ENCODE measurements at regions not wholly inside any gene's neighbourhood (a gene's known extent, or its start where the extent isn't known, plus 50 kb on each side); places are given as distances from the start of the nearest gene placed in this dataset.

GRCh38 chr2:16279201-16279570, 338.8 kb downstream of the MYCN start:
- Histone ChIP-seq H3K36me3 (ENCODE audit: insufficient read depth, low read length) (no peaks in the 10 kb centered on the region), H3K4me1 (ENCODE audit: insufficient read depth, low read length) (no peaks in the 10 kb centered on the region), H3K9me3 (ENCODE audit: insufficient read depth, low read depth, low read length) (no peaks in the 10 kb centered on the region), H3K9ac (ENCODE audit: low read depth, low read length) (no peak overlapping the region), H3K27me3 (ENCODE audit: insufficient read depth, low read length) (no peaks in the 10 kb centered on the region), H3K27ac (ENCODE audit: low read depth, low read length) (no peak overlapping the region), H3K4me3 (ENCODE audit: low read length) (no peak overlapping the region)
- 93% methylated on average over 4 of the region's 4 CpGs for WGBS

- no peak overlapping the region for H3K4me3 ChIP-seq (ENCODE audit: low read length)
- no peak overlapping the region for H3K27ac ChIP-seq (ENCODE audit: low read depth, low read length)
- H3K9me3 ChIP-seq (ENCODE audit: insufficient read depth, low read depth, low read length) = no peaks in the 10 kb centered on the region
- 97% methylated on average over 7 of the region's 8 CpGs for WGBS
- no peaks in the 10 kb centered on the region for H3K27me3 ChIP-seq (ENCODE audit: insufficient read depth, low read length)
- no peaks in the 10 kb centered on the region for H3K4me1 ChIP-seq (ENCODE audit: insufficient read depth, low read length)
- H3K9ac ChIP-seq (ENCODE audit: low read depth, low read length) = no peak overlapping the region
- no peaks in the 10 kb centered on the region for H3K36me3 ChIP-seq (ENCODE audit: insufficient read depth, low read length)
Observed at GRCh38 chr2:16278421-16279200, 338.3 kb downstream of the MYCN start.

- Histone ChIP-seq H3K36me3 (ENCODE audit: insufficient read depth, low read length) (no peaks in the 10 kb centered on the region), H3K4me1 (ENCODE audit: insufficient read depth, low read length) (peaks cover 4% of the 10 kb centered on the region; the same call in 1 of the 2 replicates), H3K9me3 (ENCODE audit: insufficient read depth, low read depth, low read length) (no peaks in the 10 kb centered on the region), H3K27ac (ENCODE audit: low read depth, low read length) (no peak overlapping the region), H3K4me3 (ENCODE audit: low read length) (no peak overlapping the region), H3K27me3 (ENCODE audit: insufficient read depth, low read length) (no peaks in the 10 kb centered on the region), H3K9ac (ENCODE audit: low read depth, low read length) (no peak overlapping the region)
- WGBS = 89% methylated on average over 2 of the region's 2 CpGs
Observed at GRCh38 chr2:16277117-16277516, 336.8 kb downstream of the MYCN start.

- 95% methylated on average over 4 of the region's 4 CpGs for WGBS
- Histone ChIP-seq H3K9me3 (ENCODE audit: insufficient read depth, low read depth, low read length) (no peaks in the 10 kb centered on the region), H3K9ac (ENCODE audit: low read depth, low read length) (no peak overlapping the region), H3K27me3 (ENCODE audit: insufficient read depth, low read length) (no peaks in the 10 kb centered on the region), H3K4me3 (ENCODE audit: low read length) (no peak overlapping the region), H3K36me3 (ENCODE audit: insufficient read depth, low read length) (no peaks in the 10 kb centered on the region), H3K27ac (ENCODE audit: low read depth, low read length) (no peak overlapping the region), H3K4me1 (ENCODE audit: insufficient read depth, low read length) (peaks cover 4% of the 10 kb centered on the region; the same call in 1 of the 2 replicates)
Observed at GRCh38 chr2:16275661-16276060, 335.3 kb downstream of the MYCN start.

GRCh38 chr2:16275131-16275530, 334.8 kb downstream of the MYCN start:
- Histone ChIP-seq H3K36me3 (ENCODE audit: insufficient read depth, low read length) (no peaks in the 10 kb centered on the region), H3K9ac (ENCODE audit: low read depth, low read length) (no peak overlapping the region), H3K4me3 (ENCODE audit: low read length) (no peak overlapping the region), H3K9me3 (ENCODE audit: insufficient read depth, low read depth, low read length) (no peaks in the 10 kb centered on the region), H3K27ac (ENCODE audit: low read depth, low read length) (no peak overlapping the region), H3K4me1 (ENCODE audit: insufficient read depth, low read length) (peaks cover 4% of the 10 kb centered on the region; the same call in 1 of the 2 replicates), H3K27me3 (ENCODE audit: insufficient read depth, low read length) (no peaks in the 10 kb centered on the region)
- 89% methylated on average over 4 of the region's 4 CpGs for WGBS

- H3K4me3 ChIP-seq (ENCODE audit: low read length) = no peak overlapping the region
- H3K27me3 ChIP-seq (ENCODE audit: insufficient read depth, low read length) = no peaks in the 10 kb centered on the region
- H3K27ac ChIP-seq (ENCODE audit: low read depth, low read length) = no peak overlapping the region
- H3K36me3 ChIP-seq (ENCODE audit: insufficient read depth, low read length) = no peaks in the 10 kb centered on the region
- H3K9me3 ChIP-seq (ENCODE audit: insufficient read depth, low read depth, low read length) = no peaks in the 10 kb centered on the region
- no peak overlapping the region for H3K9ac ChIP-seq (ENCODE audit: low read depth, low read length)
- peaks cover 4% of the 10 kb centered on the region; the same call in 1 of the 2 replicates for H3K4me1 ChIP-seq (ENCODE audit: insufficient read depth, low read length)
Observed at GRCh38 chr2:16273111-16273510, 332.8 kb downstream of the MYCN start.

- no peak overlapping the region for H3K27ac ChIP-seq (ENCODE audit: low read depth, low read length)
- no peak overlapping the region for H3K9ac ChIP-seq (ENCODE audit: low read depth, low read length)
- no peaks in the 10 kb centered on the region for H3K36me3 ChIP-seq (ENCODE audit: insufficient read depth, low read length)
- WGBS = 94% methylated on average over 10 of the region's 10 CpGs
- no peaks in the 10 kb centered on the region for H3K27me3 ChIP-seq (ENCODE audit: insufficient read depth, low read length)
- no peaks in the 10 kb centered on the region for H3K9me3 ChIP-seq (ENCODE audit: insufficient read depth, low read depth, low read length)
- no peak overlapping the region for H3K4me3 ChIP-seq (ENCODE audit: low read length)
- peaks cover 4% of the 10 kb centered on the region; the same call in 1 of the 2 replicates for H3K4me1 ChIP-seq (ENCODE audit: insufficient read depth, low read length)
Observed at GRCh38 chr2:16272038-16272788, 331.9 kb downstream of the MYCN start.

- Histone ChIP-seq H3K4me3 (ENCODE audit: low read length) (no peak overlapping the region), H3K9me3 (ENCODE audit: insufficient read depth, low read depth, low read length) (no peaks in the 10 kb centered on the region), H3K4me1 (ENCODE audit: insufficient read depth, low read length) (peaks cover 4% of the 10 kb centered on the region; the same call in 1 of the 2 replicates), H3K27me3 (ENCODE audit: insufficient read depth, low read length) (no peaks in the 10 kb centered on the region), H3K27ac (ENCODE audit: low read depth, low read length) (no peak overlapping the region), H3K36me3 (ENCODE audit: insufficient read depth, low read length) (no peaks in the 10 kb centered on the region), H3K9ac (ENCODE audit: low read depth, low read length) (no peak overlapping the region)
- 87% methylated on average over 2 of the region's 2 CpGs for WGBS
Observed at GRCh38 chr2:16271231-16271896, 331.0 kb downstream of the MYCN start.

GRCh38 chr2:16270441-16270840, 330.1 kb downstream of the MYCN start:
- Histone ChIP-seq H3K36me3 (ENCODE audit: insufficient read depth, low read length) (no peaks in the 10 kb centered on the region), H3K4me3 (ENCODE audit: low read length) (no peak overlapping the region), H3K27me3 (ENCODE audit: insufficient read depth, low read length) (no peaks in the 10 kb centered on the region), H3K9me3 (ENCODE audit: insufficient read depth, low read depth, low read length) (no peaks in the 10 kb centered on the region), H3K4me1 (ENCODE audit: insufficient read depth, low read length) (peaks cover 4% of the 10 kb centered on the region; the same call in 1 of the 2 replicates), H3K27ac (ENCODE audit: low read depth, low read length) (no peak overlapping the region), H3K9ac (ENCODE audit: low read depth, low read length) (no peak overlapping the region)
- WGBS = 94% methylated on average over 4 of the region's 4 CpGs

GRCh38 chr2:16268301-16269000, 328.1 kb downstream of the MYCN start:
- Histone ChIP-seq H3K36me3 (ENCODE audit: insufficient read depth, low read length) (no peaks in the 10 kb centered on the region), H3K27me3 (ENCODE audit: insufficient read depth, low read length) (no peaks in the 10 kb centered on the region), H3K9ac (ENCODE audit: low read depth, low read length) (no peak overlapping the region), H3K9me3 (ENCODE audit: insufficient read depth, low read depth, low read length) (no peaks in the 10 kb centered on the region), H3K4me3 (ENCODE audit: low read length) (no peak overlapping the region), H3K4me1 (ENCODE audit: insufficient read depth, low read length) (peaks cover 4% of the 10 kb centered on the region; the same call in 1 of the 2 replicates), H3K27ac (ENCODE audit: low read depth, low read length) (no peak overlapping the region)
- WGBS = 60% methylated on average over 1 of the region's 3 CpGs
